Nephron progenitor cell (in vitro differentiated cells): ENCODE measurements at regions not wholly inside any gene's neighbourhood (a gene's known extent, or its start where the extent isn't known, plus 50 kb on each side); places are given as distances from the start of the nearest gene placed in this dataset.

ENCODE experiments used
- DNase-seq: peaks from one replicate; pipeline ENCODE4 v3.0.0; 2021
- H3K27ac Mint-ChIP-seq: 2 replicates; pipeline ENCODE4 v1.8.0; 2021; ENCODE audit warnings: mild to moderate bottlenecking, moderate library complexity, mixed read lengths
- H3K27me3 Mint-ChIP-seq: 2 replicates; pipeline ENCODE4 v1.8.0; 2021; ENCODE audit warnings: mild to moderate bottlenecking, low read depth, mixed read lengths; ENCODE audit not compliant: poor library complexity
- H3K36me3 Mint-ChIP-seq: 2 replicates; pipeline ENCODE4 v1.8.0; 2021; ENCODE audit warnings: low read depth, mixed read lengths
- H3K4me1 Mint-ChIP-seq: 2 replicates; pipeline ENCODE4 v1.8.0; 2021; ENCODE audit warnings: mixed read lengths
- H3K4me3 Mint-ChIP-seq: 2 replicates; pipeline ENCODE4 v1.8.0; 2021; ENCODE audit warnings: mild to moderate bottlenecking, moderate library complexity, mixed read lengths
- H3K9me3 Mint-ChIP-seq: 2 replicates; pipeline ENCODE4 v1.8.0; 2021; ENCODE audit warnings: mild to moderate bottlenecking, moderate library complexity, mixed read lengths
- TF ChIP-seq, protein P1 (sequence below): fragments of 200-600 bp; sonication (generic); IDR thresholded peaks from 2 replicates; pipeline ENCODE4 v1.5.0; 2021; ENCODE audit warnings: antibody characterized with exemption

DNA sequence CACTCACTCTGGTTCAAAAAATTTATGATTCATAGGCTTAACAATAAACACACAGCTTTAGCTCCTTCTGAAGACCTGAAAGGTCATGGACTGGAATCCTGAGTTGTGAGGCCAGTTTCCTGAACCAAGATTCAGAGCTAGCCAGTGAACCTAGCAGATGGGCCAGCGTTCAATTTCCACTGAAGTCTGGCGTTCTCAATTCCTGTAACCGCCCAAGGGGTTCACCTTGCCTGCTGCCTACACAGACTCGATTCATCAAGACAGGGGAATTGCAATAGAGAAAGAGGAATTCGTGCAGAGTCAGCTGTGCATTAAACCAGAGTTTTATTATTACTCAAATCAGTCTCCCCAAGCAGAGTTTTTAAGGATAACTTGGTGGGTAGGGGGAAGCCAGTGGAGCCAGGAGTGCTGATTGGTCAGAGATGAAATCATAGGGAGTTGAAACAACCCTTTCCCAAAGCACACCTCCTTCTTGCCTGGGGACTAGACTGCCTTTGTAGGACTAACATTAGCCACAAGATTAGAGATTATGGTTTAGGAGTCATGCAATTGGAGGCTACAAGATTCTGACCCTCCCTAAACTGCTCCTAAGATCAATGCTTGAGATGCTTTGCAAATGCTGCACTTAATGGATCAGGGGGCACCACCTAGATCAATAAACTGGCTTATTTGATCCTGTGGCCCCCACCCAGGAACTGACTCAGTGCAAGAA is 117.5 kb upstream of the SHB start:
- no peak overlapping the region for H3K4me3 Mint-ChIP-seq
- TF ChIP-seq, protein P1, sequence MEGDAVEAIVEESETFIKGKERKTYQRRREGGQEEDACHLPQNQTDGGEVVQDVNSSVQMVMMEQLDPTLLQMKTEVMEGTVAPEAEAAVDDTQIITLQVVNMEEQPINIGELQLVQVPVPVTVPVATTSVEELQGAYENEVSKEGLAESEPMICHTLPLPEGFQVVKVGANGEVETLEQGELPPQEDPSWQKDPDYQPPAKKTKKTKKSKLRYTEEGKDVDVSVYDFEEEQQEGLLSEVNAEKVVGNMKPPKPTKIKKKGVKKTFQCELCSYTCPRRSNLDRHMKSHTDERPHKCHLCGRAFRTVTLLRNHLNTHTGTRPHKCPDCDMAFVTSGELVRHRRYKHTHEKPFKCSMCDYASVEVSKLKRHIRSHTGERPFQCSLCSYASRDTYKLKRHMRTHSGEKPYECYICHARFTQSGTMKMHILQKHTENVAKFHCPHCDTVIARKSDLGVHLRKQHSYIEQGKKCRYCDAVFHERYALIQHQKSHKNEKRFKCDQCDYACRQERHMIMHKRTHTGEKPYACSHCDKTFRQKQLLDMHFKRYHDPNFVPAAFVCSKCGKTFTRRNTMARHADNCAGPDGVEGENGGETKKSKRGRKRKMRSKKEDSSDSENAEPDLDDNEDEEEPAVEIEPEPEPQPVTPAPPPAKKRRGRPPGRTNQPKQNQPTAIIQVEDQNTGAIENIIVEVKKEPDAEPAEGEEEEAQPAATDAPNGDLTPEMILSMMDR, result no peak
- H3K27me3 Mint-ChIP-seq, result peaks cover 3% of the 10 kb centered on the region

DNA sequence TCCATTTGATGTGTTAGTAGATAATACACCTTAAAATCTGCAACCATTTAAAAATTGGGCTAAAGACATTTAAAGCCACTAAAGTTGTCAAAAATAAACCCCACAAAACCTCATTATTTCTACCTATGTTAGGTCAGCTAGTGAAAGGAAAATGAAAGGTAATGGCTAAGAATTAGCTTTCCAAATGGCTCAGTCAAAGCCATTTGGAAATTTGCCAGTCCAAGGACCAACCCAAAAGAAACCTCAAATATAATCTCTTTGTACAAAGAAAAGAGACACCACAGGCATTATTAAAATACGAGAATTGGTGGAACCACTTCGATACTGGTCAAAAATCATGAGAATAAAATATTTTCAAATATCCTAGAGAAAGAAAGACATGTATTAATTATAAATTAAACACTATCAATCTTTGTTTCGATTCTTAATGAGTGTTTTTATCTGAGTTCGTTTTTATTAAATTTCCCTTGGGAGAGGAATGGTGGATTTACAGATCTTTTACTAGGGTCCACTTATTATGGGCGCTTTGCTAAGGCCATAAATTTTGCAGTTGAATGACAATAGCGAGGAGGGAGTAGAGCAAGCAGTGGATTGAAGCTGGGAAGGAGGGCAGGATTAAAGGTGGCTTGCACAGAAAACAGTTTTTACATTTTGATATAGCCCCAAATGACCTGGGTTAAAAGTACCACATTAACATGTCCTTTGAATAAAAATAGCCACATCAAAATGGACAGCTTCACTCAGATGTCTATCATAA is 116.8 kb upstream of the SHB start:
- no peaks in the 10 kb centered on the region for H3K9me3 Mint-ChIP-seq
- TF ChIP-seq, protein P1, result no peak
- no peak overlapping the region for H3K4me3 Mint-ChIP-seq
- peaks cover 6% of the 10 kb centered on the region for H3K27me3 Mint-ChIP-seq
- H3K27ac Mint-ChIP-seq, result no peak overlapping the region
- H3K4me1 Mint-ChIP-seq, result peaks cover 47% of the 10 kb centered on the region
- no peaks in the 10 kb centered on the region for H3K36me3 Mint-ChIP-seq
- DNase-seq, result no peak

More for the DNA sequence above, 117.5 kb upstream of the SHB start:
- H3K9me3 Mint-ChIP-seq, result no peaks in the 10 kb centered on the region
- H3K4me1 Mint-ChIP-seq, result peaks cover 40% of the 10 kb centered on the region
- H3K36me3 Mint-ChIP-seq, result no peaks in the 10 kb centered on the region
- H3K27ac Mint-ChIP-seq, result no peak overlapping the region
- DNase-seq, result no peak

DNA sequence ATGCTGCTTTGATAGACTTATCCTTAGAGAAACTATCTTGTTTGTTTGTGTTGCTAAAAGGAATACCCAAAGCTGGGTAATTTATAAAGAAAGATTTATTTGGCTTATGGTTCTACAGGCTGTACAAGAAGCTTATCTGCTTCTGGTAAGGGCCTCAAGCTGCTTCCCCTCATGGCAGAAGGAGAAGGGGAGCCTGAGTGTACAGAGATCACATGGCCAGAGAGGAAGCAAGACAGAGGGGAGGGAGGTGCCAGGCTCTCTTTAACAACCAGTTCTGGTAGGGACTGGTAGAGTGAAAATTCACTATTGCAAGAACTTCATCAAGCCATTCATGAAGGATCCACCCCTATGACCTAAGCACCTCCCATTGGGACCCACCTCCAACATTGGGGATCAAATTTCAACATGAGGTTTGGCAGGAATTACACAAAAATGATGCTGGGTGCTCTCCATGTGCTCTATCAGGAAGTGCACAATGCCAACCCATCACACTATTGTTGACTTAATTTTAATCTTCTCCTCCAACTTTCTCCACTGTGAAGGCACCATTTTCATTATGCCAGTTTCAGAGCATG is 115.1 kb upstream of the SHB start:
- Mint-ChIP-seq H3K4me1 (peaks cover 58% of the 10 kb centered on the region), H3K27ac (peak overlapping the region; percentile 48), H3K27me3 (peaks cover 6% of the 10 kb centered on the region), H3K9me3 (no peaks in the 10 kb centered on the region), H3K36me3 (no peaks in the 10 kb centered on the region), H3K4me3 (no peak overlapping the region)
- DNase-seq, result no peak
- TF ChIP-seq, protein P1, result no peak

DNA sequence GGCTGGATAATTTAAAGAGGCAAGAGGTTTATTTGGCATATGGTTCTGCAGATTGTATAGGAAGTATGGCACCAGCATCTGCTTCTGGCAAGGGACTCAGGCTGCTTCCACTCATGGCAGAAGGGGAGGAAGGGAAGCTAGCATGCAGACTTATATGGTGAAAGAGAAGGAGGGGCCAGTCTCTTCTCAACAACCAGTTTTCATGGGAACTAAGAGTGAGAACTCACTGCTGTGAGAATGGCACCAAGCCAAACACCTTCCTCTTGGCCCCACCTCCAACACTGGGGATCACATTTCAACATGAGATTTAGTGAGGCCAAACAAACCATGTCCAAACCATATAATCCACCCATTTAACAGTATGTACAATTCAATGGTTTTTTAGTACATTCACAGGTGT is 113.3 kb upstream of the SHB start:
- Mint-ChIP-seq H3K4me1 (peaks cover 58% of the 10 kb centered on the region), H3K27me3 (peaks cover 13% of the 10 kb centered on the region), H3K27ac (no peak overlapping the region), H3K4me3 (no peak overlapping the region), H3K36me3 (no peaks in the 10 kb centered on the region), H3K9me3 (peaks cover 5% of the 10 kb centered on the region)
- TF ChIP-seq, protein P1, result no peak
- no peak for DNase-seq

DNA sequence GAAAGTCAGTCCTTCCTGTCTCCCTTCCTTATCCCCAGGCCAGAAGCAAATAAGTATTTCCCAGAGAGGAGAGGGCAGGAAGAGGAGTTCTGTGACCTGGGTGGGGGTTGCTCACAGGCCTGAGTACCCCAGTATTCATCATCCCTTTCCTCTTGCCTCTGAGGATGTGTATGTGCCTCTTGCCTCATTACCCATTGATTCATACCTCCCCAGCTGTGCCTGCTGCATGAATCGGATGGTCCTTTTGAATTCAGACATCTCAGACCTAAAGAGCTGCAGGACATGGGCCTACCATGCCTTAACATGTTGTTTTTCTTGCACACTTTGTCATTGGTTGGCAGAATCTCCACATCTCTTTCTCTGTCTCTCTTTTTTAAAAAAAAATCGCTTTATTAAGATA is 112.8 kb upstream of the SHB start:
- peaks cover 53% of the 10 kb centered on the region for H3K4me1 Mint-ChIP-seq
- peaks cover 9% of the 10 kb centered on the region for H3K9me3 Mint-ChIP-seq
- H3K36me3 Mint-ChIP-seq, result no peaks in the 10 kb centered on the region
- no peak overlapping the region for H3K27ac Mint-ChIP-seq
- no peak overlapping the region for H3K4me3 Mint-ChIP-seq
- no peak for DNase-seq
- TF ChIP-seq, protein P1, result no peak
- H3K27me3 Mint-ChIP-seq, result peaks cover 13% of the 10 kb centered on the region
